Posterior cingulate gyrus (tissue), 11 donors: ENCODE measurements at regions not wholly inside any gene's neighbourhood (a gene's known extent, or its start where the extent isn't known, plus 50 kb on each side); places are given as distances from the start of the nearest gene placed in this dataset.
"Not testable (repeated sequence)": the region's sequence is repeated elsewhere in the genome, so short reads cannot be mapped to it uniquely, and the experiment has no call there.

Source experiments
- DNase-seq, 10 donors: peaks; one replicate each; pipeline versions ENCODE4 v3.0.0 to v3.0.0-alpha.2; 2020 to 2021; ENCODE audit warnings: mixed read lengths in 3 of 10
- intact Hi-C: fragments of 100-400 bp; cut with DNase I; formaldehyde crosslinking; loops from one replicate; pipeline ENCODE4 v1.15.1; 2023

DNA sequence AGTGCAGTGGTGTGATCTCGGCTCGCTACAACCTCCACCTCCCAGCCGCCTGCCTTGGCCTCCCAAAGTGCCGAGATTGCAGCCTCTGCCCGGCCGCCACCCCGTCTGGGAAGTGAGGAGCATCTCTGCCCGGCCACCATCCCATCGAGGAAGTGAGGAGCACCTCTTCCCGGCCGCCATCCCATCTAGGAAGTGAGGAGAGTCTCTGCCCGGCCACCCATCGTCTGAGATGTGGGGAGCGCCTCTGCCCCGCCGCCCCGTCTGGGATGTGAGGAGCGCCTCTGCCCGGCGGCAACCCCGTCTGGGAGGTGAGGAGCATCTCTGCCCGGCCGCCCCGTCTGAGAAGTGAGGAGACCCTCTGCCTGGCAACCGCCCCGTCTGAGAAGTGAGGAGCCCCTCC is 88.5 kb upstream of the DCAF12L1 start:
- intact Hi-C loops, result not testable (repeated sequence)

DNA sequence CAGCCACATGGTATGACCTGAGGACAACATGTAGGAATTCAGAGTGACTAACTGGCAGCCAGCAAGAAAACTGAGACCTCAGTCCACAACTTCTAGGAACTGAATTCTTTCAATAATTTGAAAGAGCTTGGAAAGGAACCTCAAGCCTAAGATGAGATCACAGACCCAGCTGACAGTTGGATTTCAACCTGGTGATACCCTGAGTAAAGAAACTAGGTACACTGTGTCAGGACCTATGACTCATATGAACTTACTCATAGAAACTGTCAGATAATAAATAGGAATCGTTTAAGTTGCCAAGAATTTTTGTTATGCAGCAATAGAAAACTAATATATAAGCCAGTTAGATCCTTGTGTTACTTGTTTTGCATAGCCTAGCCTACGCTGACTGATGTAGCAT is 102.4 kb upstream of the DCAF12L1 start:
- no peak for DNase-seq
- intact Hi-C loops, result no loop called here

More for the DNA sequence above, 88.5 kb upstream of the DCAF12L1 start:
- DNase-seq, result peak in 1 of 10 donors; percentile 62

DNA sequence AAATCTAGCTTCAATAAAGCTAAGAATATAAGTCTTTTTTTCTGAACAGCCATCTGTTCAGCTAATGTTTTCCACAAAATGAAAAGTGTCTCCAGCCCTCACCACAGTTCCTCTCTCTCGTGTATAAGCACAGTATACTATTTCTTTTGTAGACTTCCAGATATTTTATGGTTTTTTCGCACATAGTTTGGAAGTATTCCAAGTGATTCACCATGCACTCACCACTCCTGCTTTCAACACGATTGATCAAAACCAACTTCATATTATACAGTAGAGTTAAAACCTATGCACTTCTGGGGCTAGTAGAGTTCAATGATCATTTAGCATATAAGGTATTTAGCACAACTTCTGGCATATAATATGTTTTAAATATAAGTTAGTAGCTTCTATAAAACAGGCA is 105.8 kb upstream of the DCAF12L1 start:
- intact Hi-C loops, result no loop called here
- no peak for DNase-seq

DNA sequence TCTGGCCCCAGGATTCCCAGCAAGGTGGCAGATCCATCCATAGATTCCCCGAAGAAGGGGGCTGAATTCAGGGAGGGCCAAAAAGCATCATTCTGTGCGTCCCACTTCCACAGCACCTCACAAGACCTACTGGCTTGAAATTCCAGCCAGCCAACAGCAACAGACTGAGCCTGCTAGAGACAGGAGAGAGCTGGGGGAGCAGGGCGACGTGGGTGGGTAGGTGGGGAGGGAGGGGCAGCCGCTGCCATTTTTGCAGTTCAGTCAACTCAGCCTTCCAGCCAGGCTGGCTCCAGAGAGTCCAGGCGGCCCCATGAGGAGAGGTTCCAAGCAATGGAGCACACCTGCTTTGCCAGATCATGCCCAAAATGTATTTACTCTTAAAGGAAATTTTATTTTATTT is 117.6 kb upstream of the DCAF12L1 start:
- intact Hi-C loops, result no loop called here
- DNase-seq, result peak in 2 of 10 donors; percentile 44 to 48

DNA sequence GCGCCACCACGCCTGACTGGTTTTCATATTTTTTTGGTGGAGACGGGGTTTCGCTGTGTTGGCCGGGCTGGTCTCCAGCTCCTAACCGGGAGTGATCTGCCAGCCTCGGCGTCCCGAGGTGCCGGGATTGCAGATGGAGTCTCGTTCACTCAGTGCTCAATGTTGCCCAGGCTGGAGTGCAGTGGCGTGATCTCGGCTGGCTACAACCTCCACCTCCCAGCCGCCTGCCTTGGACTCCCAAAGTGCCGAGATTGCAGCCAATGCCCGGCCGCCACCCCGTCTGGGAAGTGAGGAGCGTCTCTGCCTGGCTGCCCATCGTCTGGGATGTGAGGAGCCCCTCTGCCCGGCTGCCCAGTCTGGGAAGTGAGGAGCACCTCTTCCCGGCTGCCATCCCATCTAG is 120.8 kb upstream of the DCAF12L1 start:
- intact Hi-C loops, result not testable (repeated sequence)
- peak in 1 of 10 donors; percentile 57 for DNase-seq

DNA sequence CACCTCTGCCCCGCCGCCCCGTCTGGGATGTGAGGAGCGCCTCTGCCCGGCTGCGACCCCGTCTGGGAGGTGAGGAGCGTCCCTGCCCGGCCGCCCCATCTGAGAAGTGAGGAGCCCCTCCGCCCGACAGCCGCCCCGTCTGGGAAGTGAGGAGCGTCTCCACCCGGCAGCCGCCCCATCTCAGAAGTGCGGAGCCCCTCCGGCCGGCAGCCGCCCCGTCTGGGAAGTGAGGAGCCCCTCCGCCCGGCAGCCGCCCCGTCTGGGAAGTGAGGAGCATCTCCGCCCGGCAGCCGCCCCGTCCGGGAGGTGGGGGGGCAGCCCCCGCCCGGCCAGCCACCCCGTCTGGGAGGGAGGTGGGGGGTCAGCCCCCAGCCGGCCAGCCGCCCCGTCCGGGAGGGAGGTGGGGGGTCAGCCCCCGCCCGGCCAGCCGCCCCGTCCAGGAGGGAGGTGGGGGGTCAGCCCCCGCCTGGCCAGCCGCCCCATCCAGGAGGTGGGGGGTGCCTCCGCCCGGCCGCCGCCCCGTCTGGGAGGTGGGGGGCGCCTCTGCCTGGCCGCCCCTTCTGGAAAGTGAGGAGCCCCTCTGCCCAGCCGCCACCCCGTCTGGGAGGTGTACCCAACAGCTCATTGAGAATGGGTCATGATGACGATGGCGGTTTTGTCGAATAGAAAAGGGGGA is 121.3 kb upstream of the DCAF12L1 start:
- intact Hi-C loops, result not testable (repeated sequence)
- peak in 3 of 10 donors; percentile 55 to 79 (median 70) for DNase-seq

DNA sequence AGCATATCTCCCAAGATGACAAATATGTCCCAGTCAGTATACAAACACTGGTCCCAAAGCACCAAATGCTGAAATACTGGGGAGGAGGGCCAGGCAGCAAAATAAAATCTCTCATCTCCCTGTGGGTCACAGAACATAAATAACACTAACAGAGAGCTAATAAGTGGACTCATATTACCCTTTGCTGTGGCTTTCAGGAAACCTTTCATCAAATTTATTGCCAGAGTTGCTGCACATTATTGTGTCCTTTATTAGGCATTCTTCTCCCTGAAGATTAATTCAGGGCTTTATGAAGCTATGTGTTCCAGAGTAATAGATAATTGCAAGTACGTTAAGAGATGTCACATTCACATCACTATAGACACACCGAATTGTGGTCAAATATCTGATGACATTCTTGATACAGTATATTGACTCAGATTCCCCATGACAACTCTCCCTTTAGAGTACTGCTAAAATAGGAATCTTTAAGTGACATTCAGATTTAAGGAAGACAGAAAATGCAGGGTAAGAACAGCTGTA is 124.1 kb upstream of the PRR32 start:
- no peak for DNase-seq
- intact Hi-C loops, result no loop called here

DNA sequence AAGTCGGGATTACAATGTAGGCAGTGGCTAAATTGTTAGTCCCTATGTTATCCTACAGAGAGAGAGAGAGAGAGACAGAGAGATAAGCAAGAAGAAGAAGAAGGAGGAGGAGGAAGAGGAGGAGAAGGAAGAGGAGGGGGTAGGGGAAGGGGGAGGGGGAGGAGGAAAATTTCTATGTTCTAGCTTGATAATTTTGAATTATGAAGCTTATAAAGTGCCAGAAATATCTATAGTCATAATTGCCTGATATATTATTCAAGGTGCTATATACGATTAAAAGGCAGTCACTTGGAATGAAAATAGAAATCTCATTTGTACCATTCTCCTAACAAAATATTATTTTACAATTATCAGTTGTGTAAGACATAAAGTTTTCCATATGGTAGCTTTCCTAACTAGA is 122.4 kb upstream of the PRR32 start:
- no peak for DNase-seq
- intact Hi-C loops, result no loop called here

DNA sequence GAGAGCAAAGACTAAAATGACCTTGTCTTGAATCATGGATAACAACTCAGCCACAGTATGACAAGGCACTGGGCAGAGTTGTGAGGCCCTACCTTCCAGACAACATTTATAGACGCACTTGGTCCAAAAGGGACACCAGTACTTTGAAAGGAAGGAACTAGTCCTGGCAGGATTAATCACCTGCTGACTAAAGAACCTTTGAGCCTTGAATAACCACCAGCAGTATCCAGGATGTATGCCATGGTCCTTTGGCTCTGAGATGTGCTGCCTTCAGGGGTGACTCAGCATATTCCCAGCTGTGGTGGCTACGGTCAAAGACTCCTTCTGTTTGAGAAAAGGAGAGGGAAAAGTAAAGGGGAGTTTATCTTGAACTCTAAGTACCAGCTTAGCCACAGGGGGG is 118.1 kb upstream of the PRR32 start:
- DNase-seq, result no peak
- intact Hi-C loops, result no loop called here

DNA sequence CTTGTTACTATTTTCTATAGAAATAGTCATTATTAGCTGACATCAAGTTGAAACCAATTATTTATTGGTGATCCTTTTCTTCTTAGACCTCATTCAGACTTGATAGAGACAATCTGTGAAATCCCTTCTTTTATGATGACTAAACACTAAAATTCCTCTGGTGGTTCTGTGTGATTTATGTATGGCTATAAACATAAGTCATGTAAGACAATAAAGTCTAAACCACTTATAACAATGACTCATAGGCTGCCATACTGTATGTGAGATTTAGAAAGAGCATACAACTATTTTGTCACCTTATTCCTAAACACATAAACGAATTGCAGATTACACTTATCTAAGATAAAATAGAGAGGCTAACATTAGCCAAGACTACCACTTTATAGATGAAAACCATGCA is 101.1 kb upstream of the PRR32 start:
- no peak for DNase-seq
- intact Hi-C loops, result no loop called here

DNA sequence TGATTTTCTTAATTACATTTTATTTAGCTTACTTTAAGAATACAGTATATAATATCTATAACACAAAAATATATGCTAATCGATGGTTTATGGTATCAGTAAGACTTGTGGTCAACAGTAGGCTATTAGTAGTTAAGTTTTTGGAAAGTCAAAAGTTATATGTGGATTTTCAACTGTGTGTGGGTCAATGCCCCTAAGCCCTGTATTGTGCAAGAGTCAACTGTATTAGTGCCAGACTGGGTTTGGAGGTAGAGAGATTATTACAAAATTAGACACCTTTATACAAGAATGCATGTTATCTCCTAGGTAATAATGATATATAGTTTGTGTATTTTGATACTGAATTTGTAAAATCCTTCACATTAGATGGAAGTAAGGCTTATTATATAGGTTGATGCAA is 100.3 kb upstream of the PRR32 start:
- DNase-seq, result no peak
- intact Hi-C loops, result no loop called here

DNA sequence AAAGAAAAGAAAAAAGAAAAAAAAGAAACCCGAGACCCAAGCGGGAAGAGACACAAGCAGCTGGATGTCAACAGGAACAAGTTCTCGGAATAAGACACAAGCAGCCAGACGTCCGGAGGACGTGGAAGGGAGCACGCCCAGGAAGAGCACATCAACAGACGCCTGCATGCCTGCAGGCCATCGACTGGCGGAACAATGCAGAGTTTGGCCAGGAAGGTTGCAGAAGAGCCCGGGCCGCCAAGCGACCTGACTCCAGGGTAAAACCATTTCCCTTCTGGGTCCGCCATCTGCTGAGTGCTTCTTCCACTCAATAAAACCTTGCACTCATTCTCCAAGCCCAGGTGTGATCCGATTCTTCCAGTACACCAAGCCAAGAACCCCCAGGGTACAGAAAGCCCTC is 95.6 kb upstream of the PRR32 start:
- intact Hi-C loops, result no loop called here
- DNase-seq, result no peak

DNA sequence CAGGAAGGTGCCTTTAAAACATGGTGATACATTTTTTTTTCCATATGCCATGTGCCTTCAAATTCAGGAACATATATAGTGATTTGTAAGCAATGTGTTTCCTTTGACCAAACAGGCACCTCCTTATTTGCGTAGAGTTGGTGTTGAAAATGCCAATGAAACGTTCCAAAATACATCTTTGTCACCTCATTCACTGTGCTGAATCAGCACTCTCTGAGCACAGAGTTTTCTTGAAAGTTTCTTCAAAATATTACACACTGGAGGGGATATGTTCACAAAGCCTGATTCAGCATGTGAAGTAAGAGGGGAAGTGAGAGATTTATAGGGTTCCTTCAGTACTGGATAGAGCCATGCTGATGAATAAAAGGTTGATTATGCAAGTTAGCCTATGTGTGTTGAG is 85.7 kb upstream of the PRR32 start:
- intact Hi-C loops, result no loop called here

More for the DNA sequence above, 85.7 kb upstream of the PRR32 start:
- no peak for DNase-seq
